HG03571 (cell line): ENCODE measurements at regions not wholly inside any gene's neighbourhood (a gene's known extent, or its start where the extent isn't known, plus 50 kb on each side); places are given as distances from the start of the nearest gene placed in this dataset.
"Not testable (repeated sequence)": the region's sequence is repeated elsewhere in the genome, so short reads cannot be mapped to it uniquely, and the experiment has no call there.

Experiments used
- ATAC-seq: cut with Tn5 transposase; IDR thresholded peaks from one replicate; pipeline ENCODE4 v1.9.1; 2021; ENCODE audit not compliant: unreplicated experiment

GRCh38 chr6:6724539-6725467 lies 136.3 kb downstream of the LY86 start:
- no peak for ATAC-seq

- ATAC-seq, result no peak
Observed at GRCh38 chr6:6725468-6726209, 137.1 kb downstream of the LY86 start.

- ATAC-seq, result no peak
Observed at GRCh38 chr6:6728169-6728941, 139.8 kb downstream of the LY86 start.

- no peak for ATAC-seq
Observed at GRCh38 chr6:6729971-6730370, 141.5 kb downstream of the LY86 start.

- ATAC-seq, result no peak
Observed at GRCh38 chr6:6730831-6731230, 142.3 kb downstream of the LY86 start.

GRCh38 chr6:6734479-6735465 lies 146.3 kb downstream of the LY86 start:
- ATAC-seq, result no peak

- ATAC-seq, result no peak
Observed at GRCh38 chr6:6736791-6737654, 148.5 kb downstream of the LY86 start.

GRCh38 chr6:6737671-6738070 lies 149.2 kb downstream of the LY86 start:
- no peak for ATAC-seq

GRCh38 chr6:6738108-6738507 lies 149.6 kb downstream of the LY86 start:
- no peak for ATAC-seq

- no peak for ATAC-seq
Observed at GRCh38 chr6:6738922-6739716, 150.6 kb downstream of the LY86 start.

- no peak for ATAC-seq
Observed at GRCh38 chr6:6740595-6740994, 152.1 kb downstream of the LY86 start.

GRCh38 chr6:6741264-6741663 lies 152.7 kb downstream of the LY86 start:
- ATAC-seq, result no peak

- ATAC-seq, result no peak
Observed at GRCh38 chr6:6742535-6742934, 154.0 kb downstream of the LY86 start.

GRCh38 chr6:6744551-6744950 lies 156.0 kb downstream of the LY86 start:
- ATAC-seq, result no peak

- ATAC-seq, result not testable (repeated sequence)
Observed at GRCh38 chr6:6745637-6746332, 157.3 kb downstream of the LY86 start.

GRCh38 chr6:6746333-6746969 lies 157.9 kb downstream of the LY86 start:
- no peak for ATAC-seq

- no peak for ATAC-seq
Observed at GRCh38 chr6:6746970-6747338, 158.4 kb downstream of the LY86 start.
